ENCODE measurements at regions not wholly inside any gene's neighbourhood (a gene's known extent, or its start where the extent isn't known, plus 50 kb on each side); places are given as distances from the start of the nearest gene placed in this dataset.

- TF ChIP-seq MYC (IDR thresholded peaks at IDR 0.05; ENCODE audit: borderline replicate concordance, low read length), result no peak
- TF ChIP-seq RFX5 (IDR thresholded peaks at IDR 0.05), result no peak
- TF ChIP-seq POLR2A (IDR thresholded peaks at IDR 0.05; ENCODE audit: low read length), result no peak
- TF ChIP-seq, protein P1, sequence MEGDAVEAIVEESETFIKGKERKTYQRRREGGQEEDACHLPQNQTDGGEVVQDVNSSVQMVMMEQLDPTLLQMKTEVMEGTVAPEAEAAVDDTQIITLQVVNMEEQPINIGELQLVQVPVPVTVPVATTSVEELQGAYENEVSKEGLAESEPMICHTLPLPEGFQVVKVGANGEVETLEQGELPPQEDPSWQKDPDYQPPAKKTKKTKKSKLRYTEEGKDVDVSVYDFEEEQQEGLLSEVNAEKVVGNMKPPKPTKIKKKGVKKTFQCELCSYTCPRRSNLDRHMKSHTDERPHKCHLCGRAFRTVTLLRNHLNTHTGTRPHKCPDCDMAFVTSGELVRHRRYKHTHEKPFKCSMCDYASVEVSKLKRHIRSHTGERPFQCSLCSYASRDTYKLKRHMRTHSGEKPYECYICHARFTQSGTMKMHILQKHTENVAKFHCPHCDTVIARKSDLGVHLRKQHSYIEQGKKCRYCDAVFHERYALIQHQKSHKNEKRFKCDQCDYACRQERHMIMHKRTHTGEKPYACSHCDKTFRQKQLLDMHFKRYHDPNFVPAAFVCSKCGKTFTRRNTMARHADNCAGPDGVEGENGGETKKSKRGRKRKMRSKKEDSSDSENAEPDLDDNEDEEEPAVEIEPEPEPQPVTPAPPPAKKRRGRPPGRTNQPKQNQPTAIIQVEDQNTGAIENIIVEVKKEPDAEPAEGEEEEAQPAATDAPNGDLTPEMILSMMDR (IDR thresholded peaks at IDR 0.05), result no peak
These were observed 147.1 kb downstream of the CHST1 start for GRCh38 chr11:45518141-45518832.
